RWPE2 (cell line): ENCODE measurements at regions not wholly inside any gene's neighbourhood (a gene's known extent, or its start where the extent isn't known, plus 50 kb on each side); places are given as distances from the start of the nearest gene placed in this dataset.

Experiments used
- ATAC-seq: fragments of 200-7000 bp; cut with Tn5 transposase; 3 replicates; pipeline ENCODE4 v1.9.1; 2021; ENCODE audit warnings: low read depth
- DNase-seq: peaks from one replicate; pipeline ENCODE4 v3.0.0-alpha.2; 2020; ENCODE audit warnings: low spot score
- H3K27ac ChIP-seq: fragments of 450-650 bp; 2 replicates; pipeline ENCODE4 v1.5.1; 2017; ENCODE audit warnings: mild to moderate bottlenecking; ENCODE audit not compliant: poor library complexity, severe bottlenecking
- H3K27me3 ChIP-seq: fragments of 250-450 bp; sonication (Bioruptor Pico); 2 replicates; pipeline ENCODE4 v1.5.1; 2021; ENCODE audit warnings: mild to moderate bottlenecking, moderate library complexity; ENCODE audit not compliant: insufficient read depth, poor library complexity, severe bottlenecking
- H3K36me3 ChIP-seq: fragments of 250-450 bp; sonication (Bioruptor Pico); 2 replicates; pipeline ENCODE4 v1.5.1; 2020; ENCODE audit warnings: low read depth, mild to moderate bottlenecking, moderate library complexity
- H3K4me1 ChIP-seq: fragments of 250-450 bp; sonication (Bioruptor Pico); 2 replicates; pipeline ENCODE4 v1.5.1; 2021; ENCODE audit warnings: mild to moderate bottlenecking, moderate library complexity; ENCODE audit not compliant: insufficient read depth, poor library complexity, severe bottlenecking
- H3K4me3 ChIP-seq: fragments of 250-450 bp; sonication (Bioruptor Pico); 2 replicates; pipeline ENCODE4 v1.5.1; 2021; ENCODE audit warnings: mild to moderate bottlenecking, moderate library complexity; ENCODE audit not compliant: severe bottlenecking
- H3K9me3 ChIP-seq: fragments of 250-450 bp; sonication (Bioruptor Pico); 2 replicates; pipeline ENCODE4 v1.5.1; 2021; ENCODE audit warnings: mild to moderate bottlenecking, moderate library complexity; ENCODE audit not compliant: severe bottlenecking
- CTCF ChIP-seq: fragments of 450-650 bp; IDR thresholded peaks from one replicate; pipeline ENCODE4 v1.5.1; 2017; ENCODE audit warnings: mild to moderate bottlenecking, moderate library complexity; ENCODE audit not compliant: poor library complexity, severe bottlenecking

- DNase-seq (no peak), ATAC-seq (no peak)
- Histone ChIP-seq H3K4me1 (no peaks in the 10 kb centered on the region), H3K9me3 (no peaks in the 10 kb centered on the region), H3K27ac (no peak overlapping the region), H3K27me3 (no peaks in the 10 kb centered on the region), H3K4me3 (no peak overlapping the region), H3K36me3 (no peaks in the 10 kb centered on the region)
- peak; percentile 17 for TF ChIP-seq CTCF
Observed at GRCh38 chr4:23614284-23614892, 275.5 kb downstream of the PPARGC1A start.

GRCh38 chr4:23613782-23614181, 276.1 kb downstream of the PPARGC1A start:
- ATAC-seq (no peak), DNase-seq (no peak)
- no peaks in the 10 kb centered on the region for H3K36me3 ChIP-seq
- H3K27me3 ChIP-seq, result no peaks in the 10 kb centered on the region
- no peaks in the 10 kb centered on the region for H3K9me3 ChIP-seq
- H3K4me1 ChIP-seq, result no peaks in the 10 kb centered on the region
- no peak overlapping the region for H3K4me3 ChIP-seq
- no peak for TF ChIP-seq CTCF
- no peak overlapping the region for H3K27ac ChIP-seq

GRCh38 chr4:23602720-23603119, 287.1 kb downstream of the PPARGC1A start:
- Histone ChIP-seq H3K36me3 (no peaks in the 10 kb centered on the region), H3K4me3 (no peak overlapping the region), H3K27me3 (no peaks in the 10 kb centered on the region), H3K9me3 (no peaks in the 10 kb centered on the region), H3K4me1 (no peaks in the 10 kb centered on the region), H3K27ac (no peak overlapping the region)
- ATAC-seq (no peak), DNase-seq (no peak)
- no peak for TF ChIP-seq CTCF

GRCh38 chr4:23594125-23594524, 295.7 kb downstream of the PPARGC1A start:
- DNase-seq, result no peak
- no peaks in the 10 kb centered on the region for H3K9me3 ChIP-seq
- H3K27ac ChIP-seq, result no peak overlapping the region
- TF ChIP-seq CTCF, result no peak
- no peaks in the 10 kb centered on the region for H3K27me3 ChIP-seq
- H3K4me1 ChIP-seq, result no peaks in the 10 kb centered on the region
- no peak for ATAC-seq
- H3K36me3 ChIP-seq, result no peaks in the 10 kb centered on the region
- H3K4me3 ChIP-seq, result no peak overlapping the region

- no peaks in the 10 kb centered on the region for H3K9me3 ChIP-seq
- no peak overlapping the region for H3K27ac ChIP-seq
- H3K4me3 ChIP-seq, result no peak overlapping the region
- TF ChIP-seq CTCF, result no peak
- H3K27me3 ChIP-seq, result no peaks in the 10 kb centered on the region
- no peaks in the 10 kb centered on the region for H3K4me1 ChIP-seq
- no peak for ATAC-seq
- no peaks in the 10 kb centered on the region for H3K36me3 ChIP-seq
- DNase-seq, result no peak
Observed at GRCh38 chr4:23590431-23590830, 299.4 kb downstream of the PPARGC1A start.
